ENCODE measurements at regions not wholly inside any gene's neighbourhood (a gene's known extent, or its start where the extent isn't known, plus 50 kb on each side); places are given as distances from the start of the nearest gene placed in this dataset.
A peak's percentile ranks its signal among the peaks of the same experiment; 100 is the strongest.
"Not testable (repeated sequence)": the region's sequence is repeated elsewhere in the genome, so short reads cannot be mapped to it uniquely, and the experiment has no call there.

DNA sequence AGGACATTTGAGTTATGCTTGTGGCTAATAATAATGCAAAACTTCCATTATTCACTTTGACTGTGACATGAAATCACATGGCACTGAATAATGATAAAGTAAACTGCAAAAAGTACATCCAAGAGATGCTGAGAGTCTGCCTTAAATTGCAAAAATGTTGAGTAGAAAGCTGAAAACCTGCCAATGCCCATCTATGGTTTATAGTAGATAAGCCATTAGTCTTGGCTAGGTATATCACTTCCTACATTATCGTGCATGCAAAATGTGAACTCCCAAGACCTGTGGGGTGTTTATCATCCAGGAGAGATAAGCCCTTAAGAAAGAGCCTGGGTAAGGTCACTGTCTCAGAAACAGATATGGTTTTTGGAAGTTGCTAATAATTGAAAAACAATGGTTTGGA, 208.7 kb upstream of the DPYD start:
- CTCF ChIA-PET: no interaction called here

DNA sequence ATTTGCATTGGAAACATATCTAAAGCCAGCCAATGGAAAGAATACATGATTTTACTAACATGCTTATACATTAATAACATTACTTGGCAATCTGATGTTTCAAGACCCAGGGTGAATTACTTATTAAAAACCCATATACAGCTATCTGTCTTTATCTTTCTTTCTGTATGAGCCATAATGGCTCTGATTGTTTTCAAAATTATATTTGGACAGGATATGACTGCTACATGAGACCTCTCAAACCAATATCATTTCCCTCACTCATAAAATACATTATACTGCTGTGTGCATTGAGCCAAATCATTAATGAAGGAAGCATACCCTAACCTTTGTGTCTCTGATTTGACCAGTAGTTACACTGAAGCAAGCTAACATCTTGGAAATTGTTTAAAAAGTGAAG, 205.9 kb upstream of the DPYD start:
- CTCF ChIA-PET: interaction anchor here (0.6 kb wide), 1 partner anchor 745 kb away, joined by 3 read pairs; no protein-coding TSS in a partner anchor
- TF ChIP-seq, protein P1, sequence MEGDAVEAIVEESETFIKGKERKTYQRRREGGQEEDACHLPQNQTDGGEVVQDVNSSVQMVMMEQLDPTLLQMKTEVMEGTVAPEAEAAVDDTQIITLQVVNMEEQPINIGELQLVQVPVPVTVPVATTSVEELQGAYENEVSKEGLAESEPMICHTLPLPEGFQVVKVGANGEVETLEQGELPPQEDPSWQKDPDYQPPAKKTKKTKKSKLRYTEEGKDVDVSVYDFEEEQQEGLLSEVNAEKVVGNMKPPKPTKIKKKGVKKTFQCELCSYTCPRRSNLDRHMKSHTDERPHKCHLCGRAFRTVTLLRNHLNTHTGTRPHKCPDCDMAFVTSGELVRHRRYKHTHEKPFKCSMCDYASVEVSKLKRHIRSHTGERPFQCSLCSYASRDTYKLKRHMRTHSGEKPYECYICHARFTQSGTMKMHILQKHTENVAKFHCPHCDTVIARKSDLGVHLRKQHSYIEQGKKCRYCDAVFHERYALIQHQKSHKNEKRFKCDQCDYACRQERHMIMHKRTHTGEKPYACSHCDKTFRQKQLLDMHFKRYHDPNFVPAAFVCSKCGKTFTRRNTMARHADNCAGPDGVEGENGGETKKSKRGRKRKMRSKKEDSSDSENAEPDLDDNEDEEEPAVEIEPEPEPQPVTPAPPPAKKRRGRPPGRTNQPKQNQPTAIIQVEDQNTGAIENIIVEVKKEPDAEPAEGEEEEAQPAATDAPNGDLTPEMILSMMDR (conservative IDR thresholded peaks at IDR 0.05; ENCODE audit: low read depth): no peak
- POLR2A ChIA-PET (ENCODE audit: low non-redundant PET): no interaction called here
- no peak overlapping the region for H3K27ac ChIP-seq
- no peak for DNase-seq (ENCODE audit: low spot score)

More for the DNA sequence above, 208.7 kb upstream of the DPYD start:
- TF ChIP-seq, protein P1 (conservative IDR thresholded peaks at IDR 0.05; ENCODE audit: low read depth): no peak
- H3K27ac ChIP-seq: no peak overlapping the region
- POLR2A ChIA-PET (ENCODE audit: low non-redundant PET): no interaction called here
- DNase-seq (ENCODE audit: low spot score): no peak

DNA sequence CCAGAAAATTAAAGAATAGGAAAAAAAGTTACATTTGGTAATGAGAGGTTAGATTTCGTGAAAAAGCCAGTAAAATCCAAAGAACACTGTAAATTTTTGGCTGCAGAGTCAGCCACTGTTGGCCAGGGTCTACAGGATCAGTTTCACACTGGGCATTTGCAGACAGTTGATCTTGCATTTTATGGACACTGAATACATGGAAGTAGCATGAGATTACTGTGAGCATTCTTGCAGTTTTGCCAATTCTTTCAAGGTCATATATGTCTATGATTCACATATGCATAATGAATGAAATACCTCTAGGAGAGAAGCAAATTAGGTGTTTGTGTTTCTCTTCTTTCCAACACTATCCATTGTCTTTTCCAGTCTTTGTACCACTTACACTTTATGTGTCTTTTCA, 200.8 kb upstream of the DPYD start:
- ChIA-PET CTCF (interaction anchor here (0.5 kb wide), 1 partner anchor 387 kb away, joined by 4 read pairs; no protein-coding TSS in a partner anchor), POLR2A (ENCODE audit: low non-redundant PET) (no interaction called here)
- DNase-seq (ENCODE audit: low spot score): no peak
- TF ChIP-seq, protein P1 (conservative IDR thresholded peaks at IDR 0.05; ENCODE audit: low read depth): no peak
- no peak overlapping the region for H3K27ac ChIP-seq

DNA sequence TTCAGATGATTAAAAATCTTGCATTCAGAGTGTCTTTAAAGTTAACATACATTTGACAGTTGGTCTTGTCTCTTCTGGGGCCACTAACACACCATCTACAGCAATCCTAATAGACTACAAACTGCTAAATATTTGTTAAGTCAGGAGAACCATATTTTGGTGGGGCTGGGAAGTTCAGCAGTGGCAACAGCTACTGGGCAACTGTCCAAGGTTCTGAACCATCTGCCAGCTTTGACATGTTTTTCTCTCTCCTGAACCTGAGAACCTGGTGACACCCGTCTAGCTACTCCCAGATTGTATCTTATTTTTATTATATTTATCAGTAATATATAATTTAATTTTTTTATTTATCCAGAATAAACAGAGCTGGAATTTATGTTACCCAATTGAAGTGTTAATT, 199.0 kb upstream of the DPYD start:
- TF ChIP-seq, protein P1 (conservative IDR thresholded peaks at IDR 0.05; ENCODE audit: low read depth): no peak
- H3K27ac ChIP-seq: no peak overlapping the region
- DNase-seq (ENCODE audit: low spot score): peak; percentile 25
- POLR2A ChIA-PET (ENCODE audit: low non-redundant PET): no interaction called here
- CTCF ChIA-PET: interaction anchor here (0.6 kb wide), 1 partner anchor 206 kb away, joined by 3 read pairs; no protein-coding TSS in a partner anchor

DNA sequence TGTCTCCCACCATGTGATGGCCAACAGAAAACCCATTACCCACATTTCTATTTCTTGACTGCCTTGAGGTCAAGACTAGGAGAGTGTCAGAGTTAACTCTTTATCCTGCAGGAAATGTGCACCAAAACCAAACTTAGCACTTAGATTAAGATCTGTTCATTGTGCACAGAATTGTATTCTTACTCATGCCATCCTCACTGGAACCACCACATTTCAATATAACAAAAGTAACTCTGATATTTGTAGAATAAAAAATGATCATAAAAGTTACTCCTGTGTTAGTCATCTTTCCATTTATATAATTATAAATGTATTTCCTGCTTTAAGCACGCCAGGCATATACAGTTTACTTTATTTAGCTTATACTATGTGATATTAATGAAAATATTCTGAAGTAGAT, 193.0 kb upstream of the DPYD start:
- TF ChIP-seq, protein P1 (conservative IDR thresholded peaks at IDR 0.05; ENCODE audit: low read depth): no peak
- no peak overlapping the region for H3K27ac ChIP-seq
- POLR2A ChIA-PET (ENCODE audit: low non-redundant PET): no interaction called here
- CTCF ChIA-PET: no interaction called here
- no peak for DNase-seq (ENCODE audit: low spot score)

DNA sequence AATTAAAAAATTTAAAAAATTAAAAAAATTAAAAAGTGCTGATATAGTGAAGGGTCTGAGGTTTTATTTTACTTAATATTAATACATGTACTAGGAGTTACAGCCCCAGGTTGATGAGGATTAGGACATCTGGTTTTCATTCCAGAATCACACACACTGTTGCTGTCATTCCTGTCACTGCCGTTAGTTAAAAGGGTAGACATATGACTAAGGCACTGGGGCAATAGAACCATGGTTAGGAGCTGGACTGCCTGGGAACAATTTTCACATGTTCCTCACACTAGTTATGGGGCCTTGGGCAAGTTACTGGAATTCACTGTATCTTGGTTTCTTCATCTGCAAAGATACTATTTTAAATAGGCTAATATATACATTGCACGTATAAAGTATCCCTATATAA, 191.8 kb upstream of the DPYD start:
- TF ChIP-seq, protein P1 (conservative IDR thresholded peaks at IDR 0.05; ENCODE audit: low read depth): no peak
- CTCF ChIA-PET: interaction anchor here (0.7 kb wide), 2 partner anchors 256 to 386 kb away, joined by 3 to 6 read pairs; no protein-coding TSS in a partner anchor
- DNase-seq (ENCODE audit: low spot score): no peak
- no peak overlapping the region for H3K27ac ChIP-seq
- POLR2A ChIA-PET (ENCODE audit: low non-redundant PET): no interaction called here

DNA sequence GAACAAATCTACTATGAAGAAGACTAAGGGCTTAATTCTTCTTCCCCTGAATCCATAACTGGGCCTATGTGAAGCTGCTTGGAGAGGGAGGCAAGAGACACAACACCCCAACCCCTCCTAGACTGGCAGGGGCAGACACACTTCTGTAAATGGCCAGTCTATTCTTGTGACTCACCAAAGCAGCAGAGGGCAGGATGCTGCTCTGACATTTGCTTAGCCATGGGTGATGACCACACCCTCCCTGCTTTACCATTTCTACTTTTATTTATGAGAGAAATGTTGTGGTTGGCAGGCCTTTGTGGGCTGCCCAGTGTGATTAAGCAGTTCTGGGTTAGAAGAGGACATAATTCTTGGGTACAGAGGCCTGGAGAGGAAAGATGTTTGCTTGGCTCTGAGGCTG, 189.8 kb upstream of the DPYD start:
- POLR2A ChIA-PET (ENCODE audit: low non-redundant PET): no interaction called here
- DNase-seq (ENCODE audit: low spot score): no peak
- CTCF ChIA-PET: no interaction called here
- TF ChIP-seq, protein P1 (conservative IDR thresholded peaks at IDR 0.05; ENCODE audit: low read depth): no peak
- no peak overlapping the region for H3K27ac ChIP-seq

DNA sequence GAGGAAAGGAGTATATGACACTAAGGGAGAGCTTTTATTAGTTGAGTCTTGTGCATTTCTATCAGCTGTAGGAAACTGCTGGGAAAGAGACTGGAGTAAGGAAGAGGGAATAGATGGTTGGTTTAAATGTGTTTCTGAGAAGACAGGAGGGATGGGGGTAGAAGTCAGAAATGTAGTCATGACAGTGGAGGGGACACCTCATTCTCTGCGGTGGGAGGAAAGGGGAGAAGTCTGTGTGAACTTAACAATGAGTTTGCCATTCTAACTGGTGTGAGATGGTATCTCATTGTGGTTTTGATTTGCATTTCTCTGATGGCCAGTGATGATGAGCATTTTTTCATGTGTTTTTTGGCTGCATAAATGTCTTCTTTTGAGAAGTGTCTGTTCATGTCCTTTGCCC, 187.5 kb upstream of the DPYD start:
- POLR2A ChIA-PET (ENCODE audit: low non-redundant PET); DNase-seq (ENCODE audit: low spot score); H3K27ac ChIP-seq; CTCF ChIA-PET: not testable (repeated sequence)

All from RWPE1 (cell line).